HPDE6-E6E7 (cell line): ENCODE measurements at regions not wholly inside any gene's neighbourhood (a gene's known extent, or its start where the extent isn't known, plus 50 kb on each side); places are given as distances from the start of the nearest gene placed in this dataset.

Source experiments
- DNase-seq: peaks from one replicate; pipeline ENCODE4 v3.0.0; 2011; ENCODE audit warnings: missing footprints; ENCODE audit errors: extremely low spot score

- no peak for DNase-seq
Observed at GRCh38 chr2:200211643-200212042, 94.8 kb upstream of the SPATS2L start.

- no peak for DNase-seq
Observed at GRCh38 chr2:200212862-200213425, 93.5 kb upstream of the SPATS2L start.

- DNase-seq, result no peak
Observed at GRCh38 chr2:200216310-200216709, 90.2 kb upstream of the SPATS2L start.

- DNase-seq, result no peak
Observed at GRCh38 chr2:200217320-200217719, 89.2 kb upstream of the SPATS2L start.

GRCh38 chr2:200218645-200219044 is 87.8 kb upstream of the SPATS2L start:
- no peak for DNase-seq

GRCh38 chr2:200219309-200220113 is 87.0 kb upstream of the SPATS2L start:
- DNase-seq, result no peak

- no peak for DNase-seq
Observed at GRCh38 chr2:200220251-200220650, 86.2 kb upstream of the SPATS2L start.

- DNase-seq, result no peak
Observed at GRCh38 chr2:200221055-200221955, 85.2 kb upstream of the SPATS2L start.

- DNase-seq, result no peak
Observed at GRCh38 chr2:200222791-200223190, 83.7 kb upstream of the SPATS2L start.

GRCh38 chr2:200223205-200223784 is 83.2 kb upstream of the SPATS2L start:
- DNase-seq, result no peak

- DNase-seq, result no peak
Observed at GRCh38 chr2:200225951-200226350, 80.5 kb upstream of the SPATS2L start.

- no peak for DNase-seq
Observed at GRCh38 chr2:200226451-200227426, 79.8 kb upstream of the SPATS2L start.

GRCh38 chr2:200230716-200231115 is 75.8 kb upstream of the SPATS2L start:
- no peak for DNase-seq

- DNase-seq, result no peak
Observed at GRCh38 chr2:200235533-200235932, 71.0 kb upstream of the SPATS2L start.

- DNase-seq, result no peak
Observed at GRCh38 chr2:200239216-200239615, 67.3 kb upstream of the SPATS2L start.

- no peak for DNase-seq
Observed at GRCh38 chr2:200242570-200242969, 63.9 kb upstream of the SPATS2L start.

- no peak for DNase-seq
Observed at GRCh38 chr2:200243441-200243840, 63.1 kb upstream of the SPATS2L start.

GRCh38 chr2:200244111-200244510 is 62.4 kb upstream of the SPATS2L start:
- DNase-seq, result no peak

GRCh38 chr2:200247494-200247893 is 59.0 kb upstream of the SPATS2L start:
- no peak for DNase-seq

GRCh38 chr2:200252265-200253067 is 54.0 kb upstream of the SPATS2L start:
- DNase-seq, result no peak
